ENCODE measurements at regions not wholly inside any gene's neighbourhood (a gene's known extent, or its start where the extent isn't known, plus 50 kb on each side); places are given as distances from the start of the nearest gene placed in this dataset.

GRCh38 chr6:9612489-9612888 lies 802.4 kb downstream of the TFAP2A start:
- DNase-seq (ENCODE audit: low read depth in 2 of 2), result no peak

DNA sequence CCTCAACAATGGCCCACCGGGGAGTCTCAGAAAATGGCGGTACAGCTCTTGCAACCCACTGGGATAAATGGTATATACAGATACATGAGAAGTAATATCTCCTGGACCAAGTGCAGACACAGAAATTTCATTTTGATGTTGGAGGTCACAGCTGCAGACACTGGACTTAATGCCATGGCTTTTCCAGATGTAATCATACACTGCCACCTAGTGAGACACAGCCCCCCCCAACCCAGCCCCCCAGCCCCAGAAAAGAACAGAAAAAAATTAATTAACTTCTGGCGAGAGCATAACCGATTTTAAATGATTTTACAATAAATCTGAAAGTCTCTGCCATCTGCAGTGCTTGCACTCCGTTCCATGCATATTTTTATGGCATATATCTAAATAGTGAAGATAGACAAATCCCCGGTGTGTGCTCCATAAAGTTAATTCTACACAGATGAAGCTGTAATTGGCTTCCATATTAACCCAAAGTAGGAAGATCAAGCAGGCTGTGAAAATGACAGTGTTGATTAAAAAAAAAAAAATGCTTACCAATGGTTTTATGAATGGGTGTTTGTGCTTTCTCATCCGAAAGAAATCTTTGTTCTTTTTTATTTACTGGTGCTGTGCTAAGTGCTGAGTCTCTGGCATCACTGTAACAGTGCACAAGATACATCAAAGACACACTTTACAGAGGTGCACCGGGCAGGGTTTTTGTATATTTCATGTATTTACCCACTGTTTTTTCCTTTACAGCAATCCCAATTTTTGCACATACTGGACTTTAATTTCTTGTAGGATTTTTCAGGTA lies 804.1 kb downstream of the TFAP2A start:
- no peak for DNase-seq (ENCODE audit: low read depth in 2 of 2)

DNA sequence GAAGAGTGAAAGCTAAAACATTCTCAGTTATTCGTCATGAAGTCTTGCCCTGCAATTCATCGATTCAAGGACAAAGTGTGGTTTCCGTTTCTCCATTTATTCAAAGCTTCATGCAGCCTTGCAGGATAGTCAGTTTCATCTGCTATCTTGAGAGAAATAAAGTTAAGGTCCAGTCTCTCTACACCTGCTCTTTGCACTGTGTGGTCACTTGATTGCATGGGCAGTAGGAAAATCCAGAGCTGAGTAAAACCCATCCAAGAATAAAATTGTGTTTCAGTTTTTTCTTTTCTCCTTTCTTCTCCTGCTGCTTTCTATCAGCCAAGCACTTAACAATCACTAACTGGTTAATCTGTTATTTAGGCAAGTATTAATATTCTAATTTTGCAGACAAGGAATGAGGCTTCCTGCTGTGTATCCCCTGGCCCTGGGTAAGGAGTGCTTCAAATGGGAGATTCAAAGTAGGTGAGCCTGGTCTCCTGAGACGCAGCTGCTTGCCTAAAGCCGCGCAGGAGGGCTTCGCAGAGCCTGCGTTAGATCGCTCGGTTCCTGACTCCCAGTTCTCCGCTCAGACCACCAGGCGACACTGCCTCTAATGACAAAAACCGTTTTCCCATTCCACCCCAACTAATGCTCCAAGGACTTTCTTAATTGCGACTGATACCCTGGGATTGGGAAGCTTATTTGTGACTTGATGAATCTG lies 808.3 kb downstream of the TFAP2A start:
- no peak for DNase-seq (ENCODE audit: low read depth in 2 of 2)

DNA sequence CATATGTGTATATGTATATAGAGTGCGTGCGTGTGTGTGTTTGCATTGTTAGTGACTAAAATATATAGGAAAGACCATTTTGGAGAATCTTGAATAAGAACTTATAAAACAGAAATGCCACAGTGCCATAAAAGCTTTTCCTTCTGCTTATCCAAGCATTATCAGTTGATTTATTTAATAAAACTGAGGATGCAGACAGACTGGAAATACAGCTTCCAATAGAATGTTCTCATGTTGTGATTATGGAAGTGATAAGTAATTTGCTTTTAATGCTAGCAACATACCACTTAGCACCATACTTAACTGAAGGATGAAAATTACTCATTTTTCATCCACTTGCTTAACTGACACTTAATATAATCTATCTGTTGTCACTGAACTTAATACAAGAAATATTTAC lies 820.1 kb downstream of the TFAP2A start:
- DNase-seq (ENCODE audit: low read depth in 2 of 2), result no peak

- no peak for DNase-seq (ENCODE audit: low read depth in 2 of 2)
Observed at GRCh38 chr6:9593554-9593953, 821.3 kb downstream of the TFAP2A start.

- no peak for DNase-seq (ENCODE audit: low read depth in 2 of 2)
Observed at GRCh38 chr6:9583753-9584352, 831.0 kb downstream of the TFAP2A start.

DNA sequence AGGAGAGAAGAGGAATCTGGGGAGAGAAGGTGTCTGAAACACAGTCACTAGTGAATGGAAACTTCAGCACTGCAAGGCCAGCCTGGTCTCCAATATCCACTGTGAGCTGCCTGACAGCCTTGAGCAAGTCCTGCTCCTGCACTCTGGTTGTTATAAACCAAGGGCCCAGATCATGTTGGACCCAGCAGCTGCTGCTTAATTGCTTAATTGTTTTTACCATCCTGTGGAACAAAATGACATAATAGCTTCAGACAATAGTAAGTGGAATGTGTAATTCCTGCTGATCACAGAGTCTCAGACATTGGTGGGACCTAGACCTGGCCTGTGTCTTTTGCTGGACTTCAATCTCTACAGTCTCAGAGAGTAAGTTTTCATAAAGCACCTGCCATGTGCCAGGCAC lies 833.7 kb downstream of the TFAP2A start:
- DNase-seq (ENCODE audit: low read depth in 2 of 2), result no peak

DNA sequence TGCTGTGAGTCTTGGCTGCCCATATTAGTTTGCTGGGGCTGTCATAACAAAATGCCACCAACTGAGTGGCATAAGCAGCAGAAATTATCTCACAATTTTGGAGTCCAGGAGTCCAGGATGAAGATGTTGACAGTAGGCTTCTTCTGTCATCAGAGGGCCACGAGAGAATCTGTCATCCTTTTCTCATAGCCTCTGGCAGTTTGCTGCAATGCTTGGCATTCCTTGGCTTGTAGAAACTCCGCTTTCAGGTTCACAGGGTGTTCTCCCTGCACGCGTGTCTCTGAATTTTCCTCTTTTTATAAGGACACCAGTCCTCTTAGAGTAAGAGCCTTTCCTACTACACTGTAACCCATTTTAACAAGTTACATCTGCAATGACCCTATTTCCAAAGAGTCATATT lies 838.4 kb downstream of the TFAP2A start:
- no peak for DNase-seq (ENCODE audit: low read depth in 2 of 2)

DNA sequence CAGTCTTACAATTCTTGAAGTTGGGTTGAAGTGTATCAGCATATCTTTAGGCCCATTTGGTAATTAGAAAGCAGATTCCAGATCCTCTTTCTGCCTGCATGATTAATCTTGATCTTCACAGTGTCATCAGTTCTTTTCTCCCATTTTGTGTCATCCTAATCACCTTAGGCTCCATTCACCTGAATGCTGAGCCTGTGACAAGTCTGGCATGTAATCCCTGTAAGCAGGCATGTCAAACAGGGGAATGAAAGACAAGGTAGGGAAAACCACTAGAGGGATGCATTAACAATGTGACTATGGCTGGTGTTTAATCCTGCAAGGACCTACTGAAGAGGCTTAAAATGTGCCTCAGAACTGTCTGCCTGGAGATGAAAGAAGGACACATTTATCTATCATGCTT lies 848.8 kb downstream of the TFAP2A start:
- DNase-seq (ENCODE audit: low read depth in 2 of 2), result no peak

DNA sequence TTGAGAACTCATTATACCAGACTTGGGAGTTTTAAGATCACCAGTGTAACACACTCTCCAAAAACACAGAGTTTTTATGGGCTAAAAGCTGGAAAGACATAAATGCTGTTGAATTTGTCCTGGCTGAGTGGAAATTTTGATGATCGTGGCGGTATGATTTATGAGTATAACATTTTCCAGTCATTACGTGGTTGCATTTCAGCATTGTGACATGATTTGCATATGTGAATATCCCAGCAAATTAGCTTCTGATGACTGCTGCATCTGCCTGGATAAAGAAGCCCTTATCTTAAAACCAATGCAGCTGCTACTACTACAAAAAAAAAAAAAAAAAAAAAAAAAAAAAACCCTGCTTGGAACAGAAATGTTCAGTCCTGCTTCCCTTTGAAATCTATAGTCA lies 850.9 kb downstream of the TFAP2A start:
- no peak for DNase-seq (ENCODE audit: low read depth in 2 of 2)

GRCh38 chr6:9563568-9563967 lies 851.3 kb downstream of the TFAP2A start:
- DNase-seq (ENCODE audit: low read depth in 2 of 2), result no peak

- DNase-seq (ENCODE audit: low read depth in 2 of 2), result no peak
Observed at GRCh38 chr6:9554806-9555205, 860.1 kb downstream of the TFAP2A start.

DNA sequence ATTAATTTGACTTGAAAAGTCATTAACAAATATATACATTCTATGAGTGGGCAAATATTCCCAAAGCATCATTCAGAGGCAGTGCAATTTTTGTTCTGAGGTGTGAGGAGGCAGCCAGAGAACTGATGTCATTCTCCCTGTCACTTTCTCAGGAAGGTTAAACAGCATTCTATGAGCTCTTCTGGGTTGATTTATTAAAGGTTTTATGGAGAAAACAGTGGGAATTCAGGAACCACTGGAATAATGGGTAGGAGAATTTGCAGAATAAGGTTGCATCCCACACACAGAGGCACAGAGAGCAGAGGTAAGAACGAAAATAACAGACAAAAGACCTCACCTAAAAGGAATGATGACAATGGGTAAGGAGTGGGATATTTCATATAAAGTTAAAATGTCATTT lies 860.6 kb downstream of the TFAP2A start:
- no peak for DNase-seq (ENCODE audit: low read depth in 2 of 2)

DNA sequence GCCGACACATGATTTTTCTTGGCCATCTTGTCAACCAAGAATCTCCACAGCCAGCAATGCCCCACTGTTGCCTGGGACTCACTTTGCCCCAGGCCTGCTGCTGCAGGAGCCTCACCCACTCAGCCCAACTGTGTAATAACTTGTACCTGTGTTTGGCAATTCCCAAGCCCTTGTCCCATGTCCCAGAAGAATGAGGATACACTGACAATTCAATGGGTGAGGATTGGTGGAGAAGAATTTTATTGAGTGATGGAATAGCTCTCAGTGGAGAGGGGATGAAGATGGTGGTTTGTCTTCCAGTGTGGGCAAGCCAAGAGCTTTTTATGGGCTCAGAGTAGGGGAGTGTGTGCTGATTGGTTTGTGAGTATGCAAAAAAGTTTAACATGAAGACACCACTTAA lies 861.9 kb downstream of the TFAP2A start:
- DNase-seq (ENCODE audit: low read depth in 2 of 2), result no peak

DNA sequence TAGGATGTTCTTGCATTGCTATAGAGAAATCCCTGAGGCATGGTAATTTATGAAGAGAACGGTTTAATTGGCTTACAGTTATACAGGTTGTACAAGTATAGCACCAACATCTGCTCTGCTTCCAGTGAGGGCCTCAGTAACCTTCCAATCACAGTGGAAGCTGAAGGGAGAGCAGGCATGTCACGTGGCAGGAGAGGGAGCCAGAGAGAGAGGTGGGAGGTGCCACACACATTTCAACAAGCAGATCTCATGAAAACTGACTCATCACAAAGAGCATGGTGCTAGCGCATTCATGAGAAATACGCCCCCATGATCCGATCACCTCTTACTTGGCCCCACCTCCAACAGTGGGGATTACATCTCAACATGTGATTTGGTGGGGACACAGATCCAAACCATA lies 871.2 kb downstream of the TFAP2A start:
- no peak for DNase-seq (ENCODE audit: low read depth in 2 of 2)

GRCh38 chr6:9540534-9541126 lies 874.2 kb downstream of the TFAP2A start:
- no peak for DNase-seq (ENCODE audit: low read depth in 2 of 2)

GRCh38 chr6:9540126-9540525 lies 874.7 kb downstream of the TFAP2A start:
- DNase-seq (ENCODE audit: low read depth in 2 of 2), result no peak

DNA sequence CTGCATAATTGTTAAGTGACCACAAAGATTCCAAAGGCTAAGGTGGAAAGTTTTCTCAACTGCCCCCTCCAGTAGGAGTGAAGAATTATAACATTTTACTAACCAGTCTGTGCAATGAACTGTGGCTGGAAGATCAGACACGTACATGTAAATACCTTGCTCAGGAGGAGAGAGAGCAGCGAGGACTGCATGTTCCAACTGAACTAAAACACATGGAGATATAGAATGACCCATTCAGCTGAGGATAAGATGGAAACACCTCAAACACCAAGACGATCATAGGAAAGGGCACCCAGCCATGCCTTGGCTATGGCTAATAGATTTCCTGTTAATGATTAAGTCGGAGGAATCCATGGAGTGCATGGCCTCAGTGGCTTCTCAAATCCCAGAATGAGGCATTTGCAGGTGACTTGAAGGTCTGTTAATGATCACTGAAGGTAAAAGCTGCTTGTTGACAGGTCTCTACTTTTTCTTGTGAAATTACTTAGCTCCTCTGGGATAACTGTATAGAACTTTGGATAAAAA lies 875.6 kb downstream of the TFAP2A start:
- no peak for DNase-seq (ENCODE audit: low read depth in 2 of 2)

DNA sequence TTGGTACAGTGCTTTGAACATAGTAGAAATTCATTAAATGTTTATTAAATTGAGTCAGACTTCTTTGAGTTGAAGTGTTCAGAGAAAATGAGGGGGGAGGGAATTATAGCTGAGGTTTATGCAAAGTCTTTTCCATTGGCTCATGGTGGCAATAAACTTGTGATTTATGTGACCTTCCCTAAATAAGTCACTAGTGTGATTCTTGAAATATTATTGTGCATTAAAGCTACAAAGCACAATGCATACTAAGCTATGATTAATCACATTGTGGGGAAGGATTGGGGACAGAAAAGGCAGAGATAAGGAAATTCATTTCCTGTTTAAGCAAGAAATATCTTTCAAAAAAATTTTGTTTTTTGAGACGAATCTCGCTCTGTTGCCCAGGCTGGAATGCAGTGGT lies 877.5 kb downstream of the TFAP2A start:
- DNase-seq (ENCODE audit: low read depth in 2 of 2), result no peak

DNA sequence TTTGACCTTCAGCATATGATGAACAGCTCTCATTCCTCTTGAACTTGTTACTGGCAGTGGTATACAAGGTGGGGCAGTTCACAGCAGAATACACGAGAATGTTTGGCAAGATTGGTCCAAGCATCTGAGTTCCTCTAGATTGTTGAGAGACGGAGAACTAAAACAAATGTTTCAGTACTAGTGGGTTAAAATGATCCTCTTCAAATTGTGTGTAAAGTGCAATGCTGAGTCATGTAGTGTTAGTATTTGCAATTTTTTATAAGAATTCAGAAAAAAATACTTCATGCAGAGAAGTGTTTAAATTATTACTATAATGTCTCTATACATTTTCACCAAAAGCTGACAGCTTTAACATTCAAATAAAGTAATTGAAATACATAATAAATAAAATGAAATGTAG lies 879.8 kb downstream of the TFAP2A start:
- no peak for DNase-seq (ENCODE audit: low read depth in 2 of 2)

DNA sequence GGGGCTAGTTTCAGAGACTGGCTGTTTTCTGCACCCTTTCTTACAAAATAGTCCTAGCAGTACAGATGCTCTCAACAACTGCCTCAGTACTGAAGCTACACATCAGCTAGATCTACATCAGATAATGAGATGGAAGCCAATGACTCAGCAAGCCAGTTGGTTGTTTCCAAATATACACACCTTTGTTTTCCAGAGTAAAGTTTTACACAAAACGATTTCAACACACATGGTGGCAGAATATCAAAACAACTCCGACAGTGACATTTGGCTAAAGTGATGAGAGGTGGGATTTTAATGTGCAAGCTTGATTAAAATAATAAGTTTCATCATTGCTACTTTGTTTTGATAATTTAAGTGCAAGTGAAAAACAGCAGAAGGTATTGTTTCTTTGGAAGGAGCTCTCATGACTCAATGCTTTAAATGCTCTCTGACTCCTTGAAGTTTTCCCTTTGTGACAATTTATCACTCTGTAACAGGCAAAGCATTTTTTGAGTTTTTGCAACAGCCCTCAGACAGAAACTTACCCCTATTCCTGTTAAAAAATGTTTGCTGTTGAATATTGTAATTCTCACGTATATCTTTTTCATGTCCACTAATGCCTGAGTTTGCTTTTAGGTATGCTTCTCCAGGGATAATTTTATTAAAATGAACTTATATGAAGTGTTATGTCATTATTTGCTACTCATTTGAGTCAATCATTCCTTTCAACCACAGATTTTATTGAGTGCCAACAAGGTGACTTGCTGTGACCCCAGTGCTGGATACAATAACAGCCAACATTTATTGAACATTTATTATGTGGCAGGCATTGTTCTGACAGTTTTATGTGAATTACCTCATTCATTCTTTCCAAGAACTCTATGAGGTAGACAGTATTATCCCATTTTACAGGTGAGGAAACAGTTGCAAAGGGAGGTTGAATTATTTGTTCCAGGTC lies 882.0 kb downstream of the TFAP2A start:
- DNase-seq (ENCODE audit: low read depth in 2 of 2), result no peak
